ENCODE measurements at regions not wholly inside any gene's neighbourhood (a gene's known extent, or its start where the extent isn't known, plus 50 kb on each side); places are given as distances from the start of the nearest gene placed in this dataset.
A peak's percentile ranks its signal among the peaks of the same experiment; 100 is the strongest.

GRCh38 chr10:83988435-83988834 lies 150.9 kb upstream of the GHITM start:
- Histone ChIP-seq H3K9me2 (replicated peaks; ENCODE audit: low read length) (no peaks in the 10 kb centered on the region), H3K27me3 (ENCODE audit: low read length) (no peaks in the 10 kb centered on the region), H2AFZ (ENCODE audit: low read length) (no peak overlapping the region), H3K79me2 (ENCODE audit: low read length) (no peaks in the 10 kb centered on the region), H3K4me3 (ENCODE audit: low read length) (no peak overlapping the region), H3K4me1 (ENCODE audit: insufficient read depth, low read length) (no peaks in the 10 kb centered on the region), H3K9me3 (ENCODE audit: low read length) (no peaks in the 10 kb centered on the region), H3K4me2 (ENCODE audit: low read length) (no peak overlapping the region), H3K27ac (ENCODE audit: low read length) (no peak overlapping the region), H4K20me1 (ENCODE audit: low read length) (no peaks in the 10 kb centered on the region), H3F3A (ENCODE audit: low read length, unreplicated experiment) (no peaks in the 10 kb centered on the region), H3K9ac (ENCODE audit: low read length) (no peak overlapping the region), H3K36me3 (ENCODE audit: low read depth, low read length) (no peaks in the 10 kb centered on the region)
- DNase-seq = no peak
- no TSS peak for BruUV-seq (replicated peaks)
- no peak for ATAC-seq
- TF ChIP-seq, protein P1, sequence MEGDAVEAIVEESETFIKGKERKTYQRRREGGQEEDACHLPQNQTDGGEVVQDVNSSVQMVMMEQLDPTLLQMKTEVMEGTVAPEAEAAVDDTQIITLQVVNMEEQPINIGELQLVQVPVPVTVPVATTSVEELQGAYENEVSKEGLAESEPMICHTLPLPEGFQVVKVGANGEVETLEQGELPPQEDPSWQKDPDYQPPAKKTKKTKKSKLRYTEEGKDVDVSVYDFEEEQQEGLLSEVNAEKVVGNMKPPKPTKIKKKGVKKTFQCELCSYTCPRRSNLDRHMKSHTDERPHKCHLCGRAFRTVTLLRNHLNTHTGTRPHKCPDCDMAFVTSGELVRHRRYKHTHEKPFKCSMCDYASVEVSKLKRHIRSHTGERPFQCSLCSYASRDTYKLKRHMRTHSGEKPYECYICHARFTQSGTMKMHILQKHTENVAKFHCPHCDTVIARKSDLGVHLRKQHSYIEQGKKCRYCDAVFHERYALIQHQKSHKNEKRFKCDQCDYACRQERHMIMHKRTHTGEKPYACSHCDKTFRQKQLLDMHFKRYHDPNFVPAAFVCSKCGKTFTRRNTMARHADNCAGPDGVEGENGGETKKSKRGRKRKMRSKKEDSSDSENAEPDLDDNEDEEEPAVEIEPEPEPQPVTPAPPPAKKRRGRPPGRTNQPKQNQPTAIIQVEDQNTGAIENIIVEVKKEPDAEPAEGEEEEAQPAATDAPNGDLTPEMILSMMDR (conservative IDR thresholded peaks at IDR 0.05; ENCODE audit: low read depth, low read length) = no peak
- TF ChIP-seq EZH2 (IDR thresholded peaks at IDR 0.05; ENCODE audit: low read length, unreplicated experiment) (no peak), EZH2phosphoT487 (IDR thresholded peaks at IDR 0.05; ENCODE audit: borderline replicate concordance, low read length) (no peak)
- POLR2A ChIA-PET (ENCODE audit: unreplicated experiment) = no interaction called here
- CTCF ChIA-PET = no interaction called here
- intact Hi-C loops (cut with micrococcal nuclease) = no loop called here

DNA sequence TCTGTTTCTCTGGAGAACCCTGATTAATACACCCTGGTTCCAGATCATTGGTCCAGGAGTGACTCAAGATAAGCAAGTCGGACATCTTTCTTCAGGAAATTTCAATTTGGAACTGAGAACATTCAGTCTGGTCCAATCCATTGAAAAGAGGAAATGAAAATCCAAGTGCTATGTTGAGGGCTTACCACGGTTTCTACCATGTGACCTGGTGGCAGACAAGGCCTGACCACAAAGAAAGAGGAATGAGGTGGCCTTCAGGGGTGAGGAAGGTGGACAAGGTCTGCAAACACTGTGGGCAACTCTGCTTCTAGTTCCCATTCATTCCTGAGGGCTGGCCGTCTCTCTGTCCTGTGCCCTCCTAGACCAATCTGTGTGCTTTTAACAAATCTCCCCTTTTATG lies 149.2 kb upstream of the GHITM start:
- Histone ChIP-seq H3K9me3 (ENCODE audit: low read length) (no peaks in the 10 kb centered on the region), H3K27me3 (ENCODE audit: low read length) (no peaks in the 10 kb centered on the region), H4K20me1 (ENCODE audit: low read length) (no peaks in the 10 kb centered on the region), H3K9ac (ENCODE audit: low read length) (no peak overlapping the region), H3K4me1 (ENCODE audit: insufficient read depth, low read length) (no peaks in the 10 kb centered on the region), H3K36me3 (ENCODE audit: low read depth, low read length) (no peaks in the 10 kb centered on the region), H3F3A (ENCODE audit: low read length, unreplicated experiment) (no peaks in the 10 kb centered on the region), H3K4me3 (ENCODE audit: low read length) (no peak overlapping the region), H2AFZ (ENCODE audit: low read length) (no peak overlapping the region), H3K79me2 (ENCODE audit: low read length) (no peaks in the 10 kb centered on the region), H3K4me2 (ENCODE audit: low read length) (no peak overlapping the region), H3K9me2 (replicated peaks; ENCODE audit: low read length) (no peaks in the 10 kb centered on the region), H3K27ac (ENCODE audit: low read length) (no peak overlapping the region)
- no TSS peak for BruUV-seq (replicated peaks)
- intact Hi-C loops (cut with micrococcal nuclease) = no loop called here
- TF ChIP-seq, protein P1 (conservative IDR thresholded peaks at IDR 0.05; ENCODE audit: low read depth, low read length) = no peak
- no peak for TF ChIP-seq EZH2 (IDR thresholded peaks at IDR 0.05; ENCODE audit: low read length, unreplicated experiment)
- no peak for TF ChIP-seq EZH2phosphoT487 (IDR thresholded peaks at IDR 0.05; ENCODE audit: borderline replicate concordance, low read length)
- DNase-seq (no peak), ATAC-seq (no peak)
- POLR2A ChIA-PET (ENCODE audit: unreplicated experiment) = no interaction called here
- CTCF ChIA-PET = no interaction called here

GRCh38 chr10:83991986-83992753 lies 147.1 kb upstream of the GHITM start:
- H2AFZ ChIP-seq (ENCODE audit: low read length) = no peak overlapping the region
- no peaks in the 10 kb centered on the region for H3K4me1 ChIP-seq (ENCODE audit: insufficient read depth, low read length)
- no peak overlapping the region for H3K4me2 ChIP-seq (ENCODE audit: low read length)
- ChIA-PET POLR2A (ENCODE audit: unreplicated experiment) (no interaction called here), CTCF (no interaction called here)
- DNase-seq (no peak), ATAC-seq (no peak)
- no peaks in the 10 kb centered on the region for H3K36me3 ChIP-seq (ENCODE audit: low read depth, low read length)
- intact Hi-C loops (cut with micrococcal nuclease) = no loop called here
- no peaks in the 10 kb centered on the region for H3K27me3 ChIP-seq (ENCODE audit: low read length)
- TF ChIP-seq EZH2 (IDR thresholded peaks at IDR 0.05; ENCODE audit: low read length, unreplicated experiment) (no peak), EZH2phosphoT487 (IDR thresholded peaks at IDR 0.05; ENCODE audit: borderline replicate concordance, low read length) (no peak)
- TF ChIP-seq, protein P1 (conservative IDR thresholded peaks at IDR 0.05; ENCODE audit: low read depth, low read length) = peak; percentile 31; the same call in 1 of the 2 replicates
- H3K79me2 ChIP-seq (ENCODE audit: low read length) = no peaks in the 10 kb centered on the region
- no TSS peak for BruUV-seq (replicated peaks)
- no peaks in the 10 kb centered on the region for H4K20me1 ChIP-seq (ENCODE audit: low read length)
- H3K9me2 ChIP-seq (replicated peaks; ENCODE audit: low read length) = no peaks in the 10 kb centered on the region
- H3K9ac ChIP-seq (ENCODE audit: low read length) = no peak overlapping the region
- no peaks in the 10 kb centered on the region for H3F3A ChIP-seq (ENCODE audit: low read length, unreplicated experiment)
- no peaks in the 10 kb centered on the region for H3K9me3 ChIP-seq (ENCODE audit: low read length)
- no peak overlapping the region for H3K27ac ChIP-seq (ENCODE audit: low read length)
- H3K4me3 ChIP-seq (ENCODE audit: low read length) = no peak overlapping the region

Measured in PC-3 (cell line).